H4 (cell line): ENCODE measurements at regions not wholly inside any gene's neighbourhood (a gene's known extent, or its start where the extent isn't known, plus 50 kb on each side); places are given as distances from the start of the nearest gene placed in this dataset.

ENCODE experiments used
- DNase-seq: peaks from one replicate; pipeline ENCODE4 v3.0.0-alpha.2; 2015; ENCODE audit warnings: low spot score

DNA sequence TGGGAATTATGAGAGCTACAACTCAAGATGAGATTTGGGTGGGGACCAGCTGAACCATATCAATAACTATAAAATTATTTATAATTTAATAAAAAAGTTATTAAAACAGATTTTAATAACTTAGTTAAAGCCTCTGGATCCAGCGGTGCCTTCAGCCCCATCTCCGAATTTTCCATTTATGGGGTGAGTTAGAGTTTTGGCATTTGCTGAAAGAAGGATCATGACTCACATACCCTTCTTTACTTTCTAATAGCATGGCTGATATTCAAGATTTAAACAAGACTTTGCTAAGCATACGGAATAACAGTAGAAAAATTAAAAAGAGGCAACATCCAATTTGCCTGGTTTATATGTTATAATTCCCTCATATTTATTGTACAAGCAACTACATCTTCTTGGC lies 94.5 kb downstream of the RDH14 start:
- no peak for DNase-seq

- no peak for DNase-seq
Measured at GRCh38 chr2:18464913-18465312, 95.5 kb downstream of the RDH14 start.

DNA sequence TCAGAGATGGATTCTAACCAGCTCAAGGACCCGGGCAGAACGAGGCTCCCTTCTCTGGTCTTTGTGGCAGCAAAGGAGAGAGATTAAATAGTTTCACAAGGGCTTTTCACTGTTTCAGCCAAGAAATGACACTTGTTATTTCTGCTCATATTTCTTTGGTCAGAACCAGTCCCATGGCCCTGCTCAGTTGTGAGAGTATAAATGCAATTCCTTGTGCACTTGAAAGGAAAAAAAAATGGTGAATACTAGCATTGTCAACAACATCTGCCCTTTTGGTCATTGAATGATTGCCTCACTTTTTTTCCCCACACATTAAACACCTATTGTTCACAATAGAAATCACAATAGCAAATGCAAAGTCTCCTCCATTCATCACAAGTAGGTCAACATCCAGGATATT lies 104.4 kb downstream of the RDH14 start:
- no peak for DNase-seq

DNA sequence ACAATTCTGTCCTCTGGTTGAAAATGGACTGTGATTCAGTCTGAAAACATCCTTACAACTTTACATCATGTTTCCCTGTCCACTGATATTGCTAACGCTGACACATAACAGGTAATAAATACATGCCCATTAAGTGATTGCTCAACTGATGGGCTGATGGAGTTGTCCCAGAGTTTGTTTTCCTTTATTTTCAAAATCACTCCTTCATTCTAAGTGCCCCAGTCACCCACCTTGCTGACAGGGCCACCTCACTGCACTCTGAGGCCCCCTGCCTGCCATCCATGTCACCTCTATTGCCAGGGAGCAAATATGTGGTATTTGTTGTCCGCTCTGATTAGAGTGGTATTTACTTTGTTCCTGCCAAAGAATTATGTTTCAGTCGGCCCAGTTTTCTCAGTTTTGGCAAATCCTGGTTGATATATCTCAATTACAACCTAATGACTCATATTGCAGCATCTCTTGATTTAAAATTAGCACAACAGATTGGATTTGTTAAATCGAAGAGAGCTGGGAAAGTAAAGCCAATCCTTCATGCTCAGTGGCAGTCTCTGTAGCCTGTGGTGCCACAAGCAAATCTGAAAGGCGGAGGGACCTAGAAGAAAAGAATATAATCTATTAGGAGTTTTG lies 105.1 kb downstream of the RDH14 start:
- no peak for DNase-seq

DNA sequence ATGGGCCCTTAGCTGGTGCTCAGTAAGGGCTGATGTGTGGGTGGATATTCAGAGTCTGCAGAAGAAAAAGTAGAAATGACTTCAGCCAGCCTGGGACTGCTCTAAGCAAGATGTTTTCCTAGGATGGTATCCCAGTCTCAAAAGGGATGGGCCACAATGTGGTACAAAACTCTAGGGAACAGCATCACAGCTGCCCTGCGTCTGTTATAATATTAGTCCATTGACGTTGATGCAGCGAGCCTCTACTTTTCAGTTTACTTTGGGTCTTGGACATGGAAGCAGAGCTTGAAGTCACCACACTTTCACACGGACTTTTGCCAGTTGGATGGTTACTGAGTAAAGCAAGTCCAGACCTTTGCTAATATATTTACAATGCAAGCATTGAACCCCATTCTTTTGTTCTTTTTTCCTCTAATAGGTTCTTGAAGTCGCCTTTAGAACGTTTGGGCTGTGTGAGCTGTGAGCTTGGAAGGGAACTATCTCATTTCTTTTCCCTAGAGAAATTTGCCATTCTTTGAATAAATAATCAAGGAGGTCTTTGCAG lies 105.7 kb downstream of the RDH14 start:
- no peak for DNase-seq

GRCh38 chr2:18446715-18447114 lies 113.7 kb downstream of the RDH14 start:
- DNase-seq, result no peak

DNA sequence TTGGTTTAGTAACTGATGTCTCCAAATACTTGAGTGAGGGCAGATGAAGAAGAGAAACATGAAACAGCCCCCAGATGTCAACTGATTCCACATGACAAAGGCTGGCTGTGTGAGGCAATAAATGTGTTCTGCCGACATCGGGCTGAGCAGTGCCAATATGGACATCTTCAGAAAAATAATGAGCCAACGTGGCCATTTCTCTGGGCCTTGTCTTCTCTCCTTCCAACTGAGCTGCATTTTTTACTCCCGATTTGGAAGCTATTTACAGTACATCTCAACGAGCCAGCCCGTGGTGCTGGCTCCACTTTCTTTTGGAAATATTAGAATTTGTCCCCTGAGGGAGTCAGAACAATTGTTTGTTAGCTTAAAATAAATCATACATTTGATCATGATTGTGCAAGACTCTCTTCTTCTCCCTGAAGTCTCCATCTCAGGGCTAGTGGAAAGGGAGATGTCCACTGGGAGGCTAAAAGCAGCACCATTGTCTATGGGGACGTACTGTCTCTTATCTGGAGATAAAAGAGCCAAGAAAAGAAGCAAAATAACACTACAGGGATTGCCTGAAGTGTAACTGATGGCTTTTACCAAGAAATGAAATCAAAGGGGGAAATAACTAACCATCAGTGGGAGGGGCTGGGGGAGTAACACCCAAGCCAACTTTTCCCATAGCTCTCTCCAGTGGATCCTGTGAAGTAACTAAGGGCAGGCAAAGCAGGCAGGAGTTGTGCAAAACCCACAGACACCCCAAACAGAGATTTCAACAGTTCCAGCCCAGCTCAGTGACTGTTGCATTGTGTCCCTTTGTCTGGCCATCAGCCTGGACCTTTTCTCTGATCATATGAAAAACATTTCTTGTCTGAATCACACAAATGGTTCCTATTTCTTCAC lies 114.8 kb downstream of the RDH14 start:
- DNase-seq, result no peak

- DNase-seq, result no peak
Measured at GRCh38 chr2:18444806-18445205, 115.6 kb downstream of the RDH14 start.

GRCh38 chr2:18441583-18441982 lies 118.9 kb downstream of the RDH14 start:
- no peak for DNase-seq

GRCh38 chr2:18440777-18441176 lies 119.7 kb downstream of the RDH14 start:
- no peak for DNase-seq

DNA sequence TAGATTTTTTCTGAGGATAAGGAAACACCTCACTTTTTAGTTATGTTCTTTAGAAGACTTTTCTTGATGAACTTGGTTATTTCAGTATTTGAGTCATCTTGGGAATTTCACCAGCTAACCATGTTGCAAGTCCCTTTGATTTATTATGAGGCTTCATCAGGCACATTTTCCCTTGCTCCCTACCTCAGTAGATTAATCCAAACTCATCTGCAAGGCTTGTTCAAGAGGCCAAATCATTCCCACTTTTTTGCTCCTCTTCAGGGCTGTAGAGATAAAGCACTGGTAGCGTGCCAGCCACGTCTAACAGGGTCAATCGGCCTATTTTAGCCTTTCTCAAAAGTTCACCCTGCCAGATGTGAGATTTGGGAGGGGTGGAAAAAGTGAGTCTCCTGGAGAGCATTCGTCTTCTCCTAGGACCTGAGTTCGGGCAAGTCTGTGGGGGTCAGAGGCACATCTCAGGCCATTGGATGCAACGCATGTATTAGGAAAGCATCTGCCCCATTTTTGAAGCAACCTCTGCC lies 120.3 kb downstream of the RDH14 start:
- DNase-seq, result no peak

DNA sequence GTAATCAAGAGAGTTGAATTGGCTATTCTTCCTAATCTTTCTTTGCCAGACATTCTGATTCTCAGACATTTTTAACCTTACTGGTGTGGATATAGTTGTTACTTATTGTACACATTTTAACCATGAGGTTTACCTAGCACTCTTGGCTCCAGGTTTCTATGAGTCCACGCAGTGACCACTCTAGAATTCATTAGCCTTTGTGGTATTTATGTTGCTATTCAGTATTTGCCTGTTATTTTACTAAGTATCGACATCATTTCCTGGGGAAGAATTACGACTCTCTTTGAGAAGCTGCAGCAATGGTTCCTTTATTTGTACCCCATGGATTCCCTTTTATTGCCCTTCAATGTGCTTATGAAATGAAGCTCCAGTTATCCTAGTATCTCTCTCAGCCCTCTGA lies 120.7 kb downstream of the RDH14 start:
- no peak for DNase-seq

DNA sequence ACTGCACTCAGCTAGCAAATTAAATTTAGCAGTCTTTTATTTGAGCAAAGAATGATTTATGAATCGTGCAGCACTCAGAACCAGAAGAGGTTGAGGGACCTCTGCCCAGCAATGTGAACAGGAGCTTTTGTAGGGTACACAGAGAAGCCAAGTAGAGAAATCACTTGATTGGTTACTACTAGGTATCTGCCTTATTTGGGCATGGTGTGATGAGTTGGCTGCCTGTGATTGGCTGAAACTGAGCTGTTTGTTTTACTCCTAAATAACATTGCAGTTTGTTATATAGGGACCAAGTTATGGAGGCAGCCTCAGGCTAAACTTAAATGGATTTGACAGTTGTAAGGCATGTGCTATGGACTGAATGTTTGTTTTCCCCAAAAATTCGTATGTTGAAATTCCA lies 122.5 kb downstream of the RDH14 start:
- no peak for DNase-seq

DNA sequence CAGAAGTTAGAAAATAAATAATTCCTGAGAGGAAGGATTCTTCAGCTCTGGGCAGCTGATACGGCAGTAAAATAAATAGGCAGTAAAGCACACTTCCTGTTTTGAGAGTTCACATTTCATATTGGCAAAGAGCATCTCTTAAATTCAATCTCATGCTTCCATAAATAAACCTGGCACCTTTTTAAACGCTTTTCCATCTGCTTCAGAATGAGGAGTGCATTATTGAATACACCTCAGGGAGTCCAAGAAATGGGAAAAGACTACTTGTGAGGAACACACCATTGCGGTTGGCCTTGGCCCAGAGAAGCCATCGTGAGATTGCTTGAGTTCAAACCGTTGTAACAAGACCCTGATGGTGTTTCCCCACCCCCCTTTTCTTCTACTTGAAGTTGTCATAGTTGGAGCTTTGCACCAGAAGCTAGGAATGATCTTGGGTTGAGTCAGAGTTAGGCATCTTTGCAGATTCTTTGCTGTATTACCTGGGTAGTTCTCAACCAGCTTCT lies 123.9 kb downstream of the RDH14 start:
- no peak for DNase-seq

GRCh38 chr2:18435426-18436037 lies 124.9 kb downstream of the RDH14 start:
- peak; percentile 28 for DNase-seq

GRCh38 chr2:18433872-18434271 lies 126.6 kb downstream of the RDH14 start:
- DNase-seq, result no peak

GRCh38 chr2:18432999-18433398 lies 127.5 kb downstream of the RDH14 start:
- no peak for DNase-seq

DNA sequence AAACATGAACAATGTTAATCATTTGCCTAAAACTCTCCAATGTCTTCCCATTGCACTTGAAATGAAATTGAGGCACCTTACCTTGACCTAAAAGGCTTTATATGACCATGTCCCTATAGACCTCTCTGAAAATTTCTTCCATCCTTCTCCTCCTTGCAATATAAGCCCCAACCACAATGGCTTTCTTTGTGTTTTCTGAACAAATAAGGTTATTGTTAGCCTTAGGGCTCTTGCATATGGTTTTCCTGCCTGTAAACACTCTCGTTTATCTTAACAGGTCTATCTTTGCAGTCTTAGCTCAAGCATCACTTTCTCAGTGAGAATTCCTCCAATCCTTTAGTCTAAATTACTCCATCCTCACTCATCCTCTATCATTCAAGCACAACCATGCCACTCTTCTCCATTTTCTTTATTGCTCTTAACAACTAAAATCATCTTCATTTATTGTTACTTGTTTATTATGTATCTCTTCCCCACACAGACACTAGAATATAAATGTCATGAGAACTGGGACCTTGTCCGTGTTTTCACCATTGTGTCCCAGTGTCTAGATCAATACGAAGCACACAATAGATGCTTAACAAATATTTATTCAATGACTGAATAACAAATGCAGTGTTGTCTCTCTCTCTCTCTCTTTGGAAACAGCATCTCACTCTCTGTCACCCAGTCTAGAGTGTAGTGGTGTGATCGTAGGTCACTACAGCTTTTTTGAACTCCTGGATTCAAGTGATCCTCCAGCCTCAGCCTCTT lies 129.3 kb downstream of the RDH14 start:
- DNase-seq, result no peak

DNA sequence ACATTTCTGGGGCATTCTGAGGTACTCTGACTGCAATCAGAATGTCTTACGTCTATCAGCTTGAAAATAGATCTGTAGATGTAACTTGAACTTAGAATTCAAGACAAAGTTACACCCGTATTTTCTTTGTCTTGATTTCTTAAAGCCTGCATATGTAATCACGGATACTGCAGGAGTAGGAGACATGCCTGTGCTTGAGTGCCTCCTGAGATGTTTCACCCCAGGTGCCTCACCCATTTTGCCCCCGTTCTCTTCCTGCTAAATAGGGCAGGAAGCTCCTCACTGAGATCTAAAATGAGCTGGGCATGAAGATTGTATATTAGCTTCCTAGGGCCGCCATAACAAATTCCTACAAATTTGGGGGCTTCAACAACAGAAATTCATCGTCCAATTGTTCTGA lies 131.9 kb downstream of the RDH14 start:
- no peak for DNase-seq

DNA sequence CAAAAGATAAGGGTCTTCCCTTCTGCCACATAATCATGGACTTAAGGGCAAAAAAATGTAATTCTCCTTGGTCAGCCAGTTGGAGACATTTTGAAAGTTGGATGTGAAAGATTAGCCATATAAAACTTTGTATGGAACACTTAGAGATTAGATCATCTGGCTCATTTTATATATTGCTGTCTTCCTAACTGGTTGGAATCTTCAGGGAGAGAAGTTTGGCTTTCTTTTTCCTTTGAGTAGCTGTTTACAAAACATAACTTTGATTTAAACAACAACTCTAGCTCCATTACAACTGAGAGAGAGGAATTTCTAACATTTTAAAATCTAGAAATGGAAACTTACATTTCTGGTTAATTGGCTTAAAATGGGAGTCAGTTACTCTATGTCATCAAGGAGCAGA lies 132.7 kb downstream of the RDH14 start:
- no peak for DNase-seq

- no peak for DNase-seq
Measured at GRCh38 chr2:18426174-18426573, 134.3 kb downstream of the RDH14 start.
